NCI-H2029 treated with DMSO at 0.1 percent for 48 hours (cell line): ENCODE measurements at regions not wholly inside any gene's neighbourhood (a gene's known extent, or its start where the extent isn't known, plus 50 kb on each side); places are given as distances from the start of the nearest gene placed in this dataset.

Experiments
- DNase-seq: peaks from one replicate; lab custom pipeline; 2025; lab: John Stamatoyannopoulos, UW

GRCh38 chr6:166106076-166106686 is 61.5 kb downstream of the TBXT start:
- peak; percentile 23 for DNase-seq

- no peak for DNase-seq
Observed at GRCh38 chr6:166105341-166106075, 62.1 kb downstream of the TBXT start.

- DNase-seq = no peak
Observed at GRCh38 chr6:166104872-166105271, 62.8 kb downstream of the TBXT start.

DNA sequence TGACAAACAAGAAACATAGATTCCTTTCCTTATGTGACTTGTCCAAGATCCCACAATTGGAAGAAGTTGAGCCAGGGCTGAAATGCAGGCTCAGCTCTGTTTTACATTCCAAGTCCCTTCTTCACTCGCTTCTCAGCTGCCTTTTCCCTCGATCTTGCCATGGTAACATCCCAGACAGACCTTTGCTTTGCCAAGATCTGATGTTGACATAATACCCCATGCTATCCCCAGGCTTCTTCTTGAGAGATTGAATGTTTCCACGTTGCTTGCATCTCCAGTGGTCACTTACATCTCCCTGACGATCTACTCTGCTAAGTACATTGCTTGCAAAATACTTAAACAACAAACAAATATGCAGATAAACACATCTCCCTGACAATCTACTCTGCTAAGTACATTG is 63.5 kb downstream of the TBXT start:
- no peak for DNase-seq

DNA sequence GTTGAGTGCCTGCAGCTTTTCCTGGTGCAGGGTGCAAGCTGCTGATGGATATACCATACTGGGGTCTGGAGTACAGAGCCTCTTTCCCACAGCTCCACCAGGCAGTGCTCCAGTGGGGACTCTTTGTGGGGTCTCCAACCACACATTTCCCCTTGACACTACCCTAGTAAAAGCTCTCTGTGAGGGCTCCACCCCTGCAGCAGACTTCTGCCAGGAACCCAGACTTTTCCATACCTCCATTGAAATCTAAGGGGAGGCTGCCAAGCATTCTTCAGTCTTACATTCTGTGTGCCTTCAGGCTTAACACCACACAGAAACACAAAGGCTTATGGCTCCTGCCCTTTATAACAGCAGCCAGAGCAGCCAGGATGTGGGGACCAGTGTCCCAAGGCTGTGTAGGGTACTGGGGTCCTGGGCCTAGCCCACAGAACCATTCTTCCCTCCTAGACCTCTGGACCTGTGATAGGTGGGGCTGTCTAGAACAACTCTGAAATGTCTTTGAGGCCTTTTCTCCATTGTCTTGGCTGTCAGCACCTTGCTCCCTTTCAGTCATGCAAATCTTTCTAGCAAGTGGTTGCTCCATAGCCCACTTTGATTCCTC is 65.7 kb downstream of the TBXT start:
- DNase-seq = no peak

- peak; percentile 23 for DNase-seq
Observed at GRCh38 chr6:166097914-166098522, 69.6 kb downstream of the TBXT start.

DNA sequence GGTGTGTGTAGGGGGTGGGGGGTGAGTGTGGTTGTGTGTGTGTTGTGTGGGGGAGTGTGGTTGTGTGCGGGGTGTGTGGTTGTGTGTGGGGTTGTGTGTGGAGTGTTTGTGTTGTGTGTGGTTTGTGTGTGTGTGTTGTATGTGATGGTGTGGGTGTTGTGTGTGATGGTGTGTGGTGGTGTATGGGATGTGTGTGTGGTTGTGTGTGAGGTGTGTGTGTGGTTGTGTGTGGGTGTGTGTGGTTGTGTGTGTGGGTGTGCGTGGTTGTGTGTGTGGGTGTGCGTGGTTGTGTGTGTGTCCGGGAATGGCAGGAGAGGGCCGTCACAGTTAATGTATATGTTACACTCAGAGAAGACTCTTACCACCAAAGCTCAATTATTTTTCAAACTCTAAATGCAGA is 79.8 kb downstream of the TBXT start:
- DNase-seq = no peak

GRCh38 chr6:166087246-166087645 is 80.4 kb downstream of the TBXT start:
- DNase-seq = no peak

- no peak for DNase-seq
Observed at GRCh38 chr6:166085500-166085899, 82.2 kb downstream of the TBXT start.

- DNase-seq = no peak
Observed at GRCh38 chr6:166084951-166085350, 82.7 kb downstream of the TBXT start.

GRCh38 chr6:166079841-166080240 is 87.8 kb downstream of the TBXT start:
- DNase-seq = no peak

GRCh38 chr6:166078294-166078693 is 89.4 kb downstream of the TBXT start:
- no peak for DNase-seq

GRCh38 chr6:166076625-166077024 is 91.0 kb downstream of the TBXT start:
- DNase-seq = no peak

GRCh38 chr6:166075925-166076324 is 91.7 kb downstream of the TBXT start:
- no peak for DNase-seq

GRCh38 chr6:166075186-166075585 is 92.5 kb downstream of the TBXT start:
- no peak for DNase-seq

GRCh38 chr6:166073082-166073481 is 94.6 kb downstream of the TBXT start:
- no peak for DNase-seq

- no peak for DNase-seq
Observed at GRCh38 chr6:166068768-166069167, 98.9 kb downstream of the TBXT start.

DNA sequence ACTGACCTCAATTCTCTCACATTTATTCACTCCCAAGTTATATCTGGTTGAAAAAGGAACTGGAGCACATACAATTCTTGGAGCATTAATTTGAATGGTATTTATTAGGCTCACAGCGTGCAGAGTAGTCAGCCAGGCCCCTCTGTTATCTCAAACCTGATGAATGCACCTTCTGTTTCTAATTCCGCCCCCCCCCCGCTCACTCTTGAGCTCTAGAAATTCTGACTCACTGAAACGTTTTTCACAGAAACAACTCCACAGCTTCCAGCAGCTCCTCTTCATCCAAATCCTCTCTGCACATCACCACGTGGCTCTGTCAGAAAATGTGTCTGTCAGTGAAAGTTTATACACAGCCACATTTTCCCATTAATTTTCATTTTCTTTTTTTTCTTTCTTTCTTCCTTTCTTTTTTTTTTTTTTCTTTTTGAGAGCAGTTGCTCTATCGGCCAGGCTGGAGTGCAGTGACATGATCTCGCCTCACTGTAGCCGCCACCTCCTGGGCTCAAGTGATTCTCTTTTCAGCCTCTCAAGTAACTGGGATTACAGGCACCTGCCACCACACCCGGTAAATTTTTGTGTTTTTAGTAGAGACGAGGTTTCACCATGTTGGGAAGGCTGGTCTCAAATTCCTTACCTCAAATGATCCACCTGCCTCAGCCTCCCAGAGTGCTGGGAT is 109.4 kb downstream of the TBXT start:
- DNase-seq = no peak

DNA sequence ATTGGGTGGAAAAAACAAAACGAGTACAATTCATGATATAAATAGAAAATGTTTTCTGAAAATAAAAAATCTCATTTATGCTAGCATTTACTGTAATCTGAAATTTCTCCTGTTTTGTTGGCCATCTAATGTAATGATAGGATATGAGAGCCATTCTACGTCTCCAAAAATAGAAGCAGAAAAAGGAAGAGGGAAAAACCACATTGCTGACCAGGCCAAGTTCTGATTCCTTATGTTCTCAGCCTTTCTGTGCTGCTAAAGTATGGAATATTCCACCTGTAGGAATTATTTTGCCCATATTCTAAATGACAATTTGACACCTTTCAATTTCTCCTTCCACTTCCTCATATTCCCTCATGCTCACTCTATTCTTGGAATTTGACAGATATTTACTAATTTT is 110.2 kb downstream of the TBXT start:
- DNase-seq = no peak

DNA sequence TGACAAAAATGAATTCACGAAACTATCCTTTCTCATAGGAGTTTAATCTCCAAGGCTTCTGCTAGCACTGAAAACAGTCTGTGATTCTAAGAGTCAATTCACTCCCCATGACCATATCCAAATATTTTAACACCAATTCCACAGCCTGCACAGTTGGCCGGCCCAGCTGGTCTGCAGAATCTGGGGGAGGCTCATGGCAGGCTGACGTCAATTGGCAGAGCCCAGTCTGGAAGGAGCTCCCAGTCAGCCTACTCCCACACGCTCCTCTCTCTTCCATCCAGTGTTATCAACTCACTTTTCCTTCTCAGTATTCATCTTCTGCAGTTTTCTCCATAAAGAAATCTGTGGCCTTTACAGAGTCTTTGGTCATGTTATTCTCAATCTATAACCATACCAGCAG is 111.0 kb downstream of the TBXT start:
- no peak for DNase-seq

GRCh38 chr6:166055801-166056200 is 111.8 kb downstream of the TBXT start:
- DNase-seq = no peak

DNA sequence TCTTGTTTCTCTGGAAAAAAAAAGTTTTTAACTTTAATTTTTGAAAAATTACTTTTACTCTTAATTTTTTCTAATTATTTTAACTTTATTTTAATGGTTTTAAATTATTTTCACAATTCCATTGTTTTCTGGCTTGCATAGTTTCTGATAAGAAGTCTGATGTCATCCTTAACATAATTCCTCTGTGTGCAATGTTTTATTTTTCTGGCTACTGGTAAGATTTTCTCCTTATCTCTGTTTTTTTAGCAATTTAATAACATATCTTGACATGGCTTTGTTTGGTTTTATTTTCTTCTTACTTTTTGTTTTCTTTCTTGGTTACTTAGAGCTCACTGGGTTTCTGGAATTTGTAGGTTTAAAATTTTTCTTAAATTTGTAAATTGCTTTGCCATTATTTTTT is 114.8 kb downstream of the TBXT start:
- no peak for DNase-seq

DNA sequence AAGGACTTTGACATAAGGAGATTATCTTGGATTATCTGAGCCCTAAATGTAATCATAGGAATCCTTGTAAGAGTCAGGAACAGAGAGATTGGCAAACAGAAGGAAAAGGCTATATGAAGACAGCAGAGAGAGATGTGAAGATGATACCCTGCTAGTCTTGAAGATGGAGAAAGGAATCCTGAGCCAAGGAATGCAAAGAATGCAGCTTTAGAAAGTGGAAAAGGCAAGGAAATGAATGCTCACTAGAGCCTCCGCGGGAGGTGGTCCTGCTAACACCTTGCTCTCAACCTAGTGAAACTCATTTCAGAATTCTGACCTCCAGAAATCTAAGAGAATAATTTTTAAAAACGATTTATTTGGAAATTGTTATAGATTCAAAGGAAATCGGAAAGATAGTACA is 117.1 kb downstream of the TBXT start:
- DNase-seq = no peak
